GM18517 (cell line): ENCODE measurements at regions not wholly inside any gene's neighbourhood (a gene's known extent, or its start where the extent isn't known, plus 50 kb on each side); places are given as distances from the start of the nearest gene placed in this dataset.

ENCODE experiments used
- ATAC-seq: cut with Tn5 transposase; IDR thresholded peaks from one replicate; pipeline ENCODE4 v1.9.1; 2021; ENCODE audit warnings: mild to moderate bottlenecking, moderate library complexity; ENCODE audit not compliant: unreplicated experiment

- no peak for ATAC-seq
These were observed 315.1 kb upstream of the CLINT1 start for GRCh38 chr5:158174026-158174425.

DNA sequence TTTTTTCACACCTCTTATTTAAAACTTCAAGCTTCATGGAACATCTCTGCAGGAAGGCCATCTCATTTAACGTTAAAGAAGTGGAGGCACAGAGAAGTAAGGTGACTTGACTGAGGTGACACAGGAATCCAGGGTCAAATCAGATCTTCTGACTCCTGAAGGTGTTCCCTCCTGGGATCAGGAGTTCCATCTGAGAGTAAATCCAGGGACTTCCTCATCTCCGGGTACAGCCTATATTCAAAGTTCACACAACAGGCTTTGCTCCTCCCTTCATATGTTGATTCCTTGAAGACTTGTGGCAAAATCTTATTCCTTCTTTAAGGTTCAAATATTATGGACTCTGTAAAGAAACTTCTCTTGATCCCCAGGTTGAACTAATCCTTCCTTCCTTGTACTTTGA is 313.1 kb upstream of the CLINT1 start:
- ATAC-seq: no peak

GRCh38 chr5:158170534-158170933 is 311.6 kb upstream of the CLINT1 start:
- ATAC-seq: no peak

GRCh38 chr5:158170060-158170459 is 311.1 kb upstream of the CLINT1 start:
- ATAC-seq: no peak

GRCh38 chr5:158166424-158166823 is 307.5 kb upstream of the CLINT1 start:
- ATAC-seq: no peak

DNA sequence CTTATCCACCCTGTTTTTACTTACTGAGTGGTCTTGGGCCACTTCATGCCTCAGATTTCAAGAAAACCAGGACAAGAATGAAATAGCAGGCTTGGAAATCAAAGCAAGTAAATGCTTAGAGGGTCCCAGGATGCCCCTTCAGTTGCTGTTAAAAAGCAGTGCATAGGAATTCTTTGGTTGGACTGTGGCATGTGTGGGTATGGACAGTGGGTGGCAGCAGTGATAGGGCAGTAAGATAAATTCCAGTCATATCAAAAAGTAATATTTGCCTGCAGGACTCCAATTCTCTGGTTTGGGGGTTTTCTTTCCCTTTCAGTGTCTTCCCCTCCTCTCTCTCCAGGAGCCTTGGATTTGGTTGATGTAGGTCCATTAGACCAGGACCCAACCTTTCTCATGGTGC is 306.7 kb upstream of the CLINT1 start:
- no peak for ATAC-seq

- no peak for ATAC-seq
These were observed 305.5 kb upstream of the CLINT1 start for GRCh38 chr5:158164296-158165047.

- ATAC-seq: no peak
These were observed 304.7 kb upstream of the CLINT1 start for GRCh38 chr5:158163451-158164295.

DNA sequence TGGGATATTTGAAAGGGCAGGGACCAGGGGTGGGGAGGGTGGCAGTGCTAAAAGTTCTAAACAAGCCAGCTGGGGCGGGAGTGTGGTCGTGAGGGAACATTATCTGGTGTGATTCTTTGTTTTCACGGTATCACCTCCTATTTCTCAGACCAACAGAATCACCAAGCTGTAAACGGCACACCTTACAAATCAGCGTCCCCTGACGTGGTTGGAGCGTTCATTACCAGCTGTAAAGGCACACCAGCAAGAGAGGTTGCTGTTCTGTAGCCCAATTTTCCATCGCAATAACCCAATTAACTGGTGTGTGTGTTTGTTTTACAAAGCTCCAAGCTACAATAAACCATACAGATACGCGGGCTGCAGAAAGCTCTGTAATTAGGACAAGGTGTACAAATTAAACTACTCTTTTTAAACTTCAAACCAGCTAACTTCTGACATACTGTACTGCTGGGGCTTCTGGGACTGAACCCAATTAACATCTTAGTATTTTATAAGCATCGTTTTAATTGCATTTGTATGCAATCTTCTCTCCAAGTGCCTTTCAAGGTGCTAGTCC is 303.6 kb upstream of the CLINT1 start:
- ATAC-seq: no peak

GRCh38 chr5:158162026-158162425 is 303.1 kb upstream of the CLINT1 start:
- no peak for ATAC-seq

GRCh38 chr5:158159621-158160020 is 300.7 kb upstream of the CLINT1 start:
- ATAC-seq: no peak

DNA sequence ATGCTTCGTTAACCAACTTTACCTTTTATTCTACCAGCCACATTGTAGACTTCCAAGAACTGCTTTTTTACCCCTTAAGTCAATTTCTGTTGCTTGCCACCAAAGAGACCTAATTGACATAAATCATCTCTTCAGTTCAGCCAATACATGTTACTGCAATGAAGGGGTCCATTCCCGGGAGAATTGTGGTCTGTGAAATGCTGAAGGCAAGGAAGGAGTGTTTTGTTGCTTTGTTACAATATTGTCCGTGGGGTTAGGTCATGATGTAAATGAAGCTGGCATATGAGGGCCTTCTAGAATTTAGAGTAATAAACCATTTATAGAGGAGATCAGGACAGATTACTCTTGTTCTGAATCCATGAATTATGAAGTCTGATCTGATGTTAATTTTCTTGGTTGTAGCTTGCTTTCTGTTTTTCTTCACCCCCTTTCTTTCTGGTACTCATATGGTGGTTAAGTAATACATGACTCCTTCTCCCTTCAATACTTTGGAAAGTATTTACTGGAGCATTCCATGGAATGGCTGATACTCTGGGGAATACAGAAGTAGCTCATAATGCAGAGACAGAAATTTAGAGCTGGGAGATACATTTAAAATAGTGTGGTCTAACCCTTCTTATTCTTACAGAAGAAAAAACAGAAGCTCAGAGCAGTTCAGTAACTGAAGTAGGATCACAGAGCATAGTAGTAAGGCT is 297.0 kb upstream of the CLINT1 start:
- no peak for ATAC-seq

GRCh38 chr5:158155067-158155466 is 296.1 kb upstream of the CLINT1 start:
- ATAC-seq: no peak

- no peak for ATAC-seq
These were observed 295.5 kb upstream of the CLINT1 start for GRCh38 chr5:158154226-158155005.

GRCh38 chr5:158153508-158153907 is 294.6 kb upstream of the CLINT1 start:
- ATAC-seq: no peak

DNA sequence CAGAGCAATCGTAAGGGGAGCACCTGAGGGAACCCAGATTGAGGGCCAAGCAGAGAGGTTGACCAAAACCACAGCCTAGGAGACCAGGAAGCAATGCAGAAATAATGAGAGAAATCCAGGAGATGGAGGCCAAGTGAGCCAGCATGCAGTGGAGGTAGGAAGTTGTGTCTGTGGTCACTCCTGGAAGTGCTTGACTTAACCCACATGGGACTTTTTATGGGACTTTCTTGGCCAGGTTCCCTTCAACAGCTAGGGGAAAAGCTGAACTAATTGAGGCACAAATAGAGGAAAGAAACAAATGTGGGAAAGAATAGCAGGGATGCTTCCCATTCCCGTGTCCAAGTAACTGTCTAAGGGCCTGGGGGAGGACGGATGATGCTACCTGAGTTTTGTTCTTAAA is 293.2 kb upstream of the CLINT1 start:
- ATAC-seq: no peak

DNA sequence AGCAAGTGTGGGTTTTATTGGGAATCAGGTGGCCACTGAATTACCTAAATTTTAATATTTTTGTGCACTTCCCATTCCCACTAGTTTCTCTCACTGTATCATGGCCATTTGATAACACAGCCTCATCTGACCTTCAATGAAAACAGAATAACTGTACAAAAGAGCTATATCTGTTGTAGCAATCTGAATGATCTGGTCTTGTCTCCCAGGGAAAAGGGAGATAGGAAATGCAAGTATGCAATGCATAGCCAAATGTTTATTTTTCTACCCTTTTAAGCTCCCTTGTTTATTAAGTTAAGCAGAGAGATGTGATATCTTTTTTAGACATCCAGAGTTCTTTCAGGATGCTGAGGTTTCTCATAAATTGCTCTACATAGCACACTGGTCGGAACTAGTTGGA is 288.3 kb upstream of the CLINT1 start:
- no peak for ATAC-seq

- no peak for ATAC-seq
These were observed 286.9 kb upstream of the CLINT1 start for GRCh38 chr5:158145827-158146226.

GRCh38 chr5:158143081-158143480 is 284.1 kb upstream of the CLINT1 start:
- ATAC-seq: no peak

DNA sequence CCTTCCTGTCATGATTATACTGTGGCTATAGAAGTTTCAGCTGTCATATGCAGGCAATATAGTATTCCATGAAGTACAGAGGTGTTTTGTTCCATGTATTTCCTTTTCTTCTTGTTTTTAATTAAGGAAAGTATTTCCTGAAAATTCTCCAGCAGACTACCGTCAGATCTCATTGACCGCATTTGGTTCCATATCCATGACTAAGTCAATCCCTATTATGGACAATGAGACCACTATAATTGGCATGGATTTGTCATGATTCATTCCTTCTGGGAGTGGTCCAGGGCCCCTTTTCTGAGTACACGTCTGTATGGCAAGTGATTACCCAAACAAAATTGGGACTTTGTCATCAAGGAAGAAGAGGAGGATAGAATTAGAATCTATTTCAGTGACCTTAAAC is 283.2 kb upstream of the CLINT1 start:
- ATAC-seq: no peak
